ENCODE measurements at regions not wholly inside any gene's neighbourhood (a gene's known extent, or its start where the extent isn't known, plus 50 kb on each side); places are given as distances from the start of the nearest gene placed in this dataset.

DNA sequence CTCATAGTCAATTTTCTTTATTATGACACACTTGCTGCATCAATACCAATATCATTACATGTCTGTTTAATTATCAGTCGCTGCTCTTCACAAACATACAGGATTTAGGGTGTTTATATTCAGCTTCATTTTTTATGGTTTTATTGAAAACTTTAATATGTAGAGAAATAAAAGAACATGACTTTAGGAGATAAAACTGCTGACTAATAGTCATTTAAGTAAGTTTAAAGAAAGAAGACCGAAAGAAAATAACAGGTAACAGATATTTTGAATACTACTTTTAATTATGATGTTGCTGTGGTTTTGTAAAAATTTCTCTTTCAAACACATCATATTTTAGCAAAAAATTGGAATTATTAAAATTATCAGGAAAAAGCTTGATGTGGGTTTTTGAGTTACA is 685.1 kb upstream of the BRINP3 start:
- DNase-seq: no peak

DNA sequence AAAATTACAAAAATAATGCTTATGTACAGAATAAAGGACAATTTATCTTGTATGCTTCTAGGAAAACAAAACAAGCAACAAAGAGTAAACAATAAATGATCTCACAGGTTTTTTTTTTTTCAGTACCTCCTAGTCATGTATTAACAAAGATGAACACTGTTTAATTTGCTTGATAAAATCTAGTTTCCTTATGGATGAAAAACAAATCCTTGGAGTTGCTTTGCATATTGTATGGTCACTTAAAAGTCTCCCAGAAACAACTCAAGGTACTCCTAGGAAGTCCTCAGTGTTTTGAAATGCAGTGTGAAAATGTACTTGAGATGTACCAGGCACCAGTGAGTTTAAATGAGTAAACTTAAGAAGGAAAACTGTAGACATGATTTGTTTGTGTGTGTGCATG is 686.0 kb upstream of the BRINP3 start:
- DNase-seq: no peak

GRCh38 chr1:191174298-191174697 is 696.6 kb upstream of the BRINP3 start:
- DNase-seq: no peak

DNA sequence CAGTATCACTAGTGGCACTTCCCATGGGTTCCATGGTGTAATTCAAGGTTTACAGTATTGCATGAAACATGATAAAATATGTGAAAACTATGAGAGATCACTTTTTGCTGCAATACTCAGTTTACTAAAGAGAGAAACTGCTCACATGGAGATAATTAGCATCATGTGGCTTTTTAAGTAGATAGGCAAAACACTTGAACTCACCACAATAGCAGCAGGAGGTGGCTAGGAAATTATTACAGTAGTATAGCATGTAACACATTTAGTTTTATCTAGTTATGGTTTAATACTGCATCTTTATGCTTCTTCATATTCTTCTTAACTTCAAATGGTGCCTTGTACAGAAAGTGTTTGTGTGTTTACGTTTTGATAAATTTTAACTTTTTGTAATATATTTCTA is 698.5 kb upstream of the BRINP3 start:
- no peak for DNase-seq

- DNase-seq: no peak
Measured at GRCh38 chr1:191206513-191207207, 729.0 kb upstream of the BRINP3 start.

- no peak for DNase-seq
Measured at GRCh38 chr1:191222206-191222605, 744.5 kb upstream of the BRINP3 start.

DNA sequence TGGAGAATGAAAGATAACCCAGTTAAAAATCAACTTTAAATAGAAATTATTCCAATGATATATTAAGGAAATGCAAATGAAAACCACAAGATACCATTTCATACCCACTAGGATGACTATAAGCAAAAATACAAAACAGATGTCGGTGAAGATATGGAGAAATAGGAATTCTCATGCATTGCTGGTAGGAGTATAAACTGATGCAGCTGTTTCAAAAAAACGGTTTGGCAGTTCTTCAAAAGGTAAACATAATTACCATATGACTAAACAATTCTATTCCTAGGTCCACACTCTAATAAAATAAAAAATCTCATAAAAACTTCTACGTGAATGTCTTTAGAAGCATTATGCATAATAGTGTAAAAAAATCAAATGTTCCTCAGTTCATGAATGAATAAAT is 763.3 kb upstream of the BRINP3 start:
- no peak for DNase-seq

- DNase-seq: no peak
Measured at GRCh38 chr1:191255354-191256054, 777.8 kb upstream of the BRINP3 start.

- no peak for DNase-seq
Measured at GRCh38 chr1:191256917-191257316, 779.3 kb upstream of the BRINP3 start.

DNA sequence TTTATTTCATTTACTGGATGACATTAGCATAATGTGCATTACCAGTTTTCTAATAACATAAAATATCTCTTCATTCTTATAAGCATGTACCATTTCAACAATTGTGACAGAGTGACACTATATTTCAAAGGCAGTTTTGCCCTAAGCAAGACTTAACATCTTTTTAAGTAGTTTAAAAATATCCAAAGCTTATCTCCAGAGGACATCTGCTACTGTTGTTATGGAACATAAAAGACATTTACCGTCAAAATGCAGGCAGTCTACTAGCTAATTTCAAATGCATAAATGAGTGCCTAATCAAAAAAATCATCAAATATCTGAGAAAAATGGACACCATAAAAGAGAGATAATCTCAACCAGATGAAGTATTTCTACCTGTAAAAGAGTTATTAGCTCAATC is 782.4 kb upstream of the BRINP3 start:
- no peak for DNase-seq

GRCh38 chr1:191261111-191261510 is 783.4 kb upstream of the BRINP3 start:
- no peak for DNase-seq

- no peak for DNase-seq
Measured at GRCh38 chr1:191279266-191279800, 801.7 kb upstream of the BRINP3 start.

- no peak for DNase-seq
Measured at GRCh38 chr1:191284175-191284574, 806.5 kb upstream of the BRINP3 start.

DNA sequence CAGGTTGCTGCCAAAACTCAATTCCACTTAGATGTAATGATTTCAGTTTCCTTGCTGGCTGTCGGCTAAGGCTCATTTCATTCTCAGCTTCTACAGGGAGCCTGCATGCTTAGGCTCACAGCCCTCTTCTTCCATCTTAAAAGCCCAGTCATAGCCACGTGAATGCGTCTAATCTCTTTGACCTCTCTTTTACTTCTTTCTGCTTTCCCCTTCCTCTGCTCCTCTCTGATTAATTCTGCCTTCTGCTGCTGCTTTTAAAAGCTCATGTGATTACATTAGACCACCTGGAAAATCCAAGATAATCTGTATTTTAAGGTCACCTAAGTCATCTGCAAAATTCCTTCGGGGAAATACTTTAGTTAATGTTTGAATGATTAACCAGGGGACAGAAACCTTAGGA is 812.8 kb upstream of the BRINP3 start:
- DNase-seq: no peak

DNA sequence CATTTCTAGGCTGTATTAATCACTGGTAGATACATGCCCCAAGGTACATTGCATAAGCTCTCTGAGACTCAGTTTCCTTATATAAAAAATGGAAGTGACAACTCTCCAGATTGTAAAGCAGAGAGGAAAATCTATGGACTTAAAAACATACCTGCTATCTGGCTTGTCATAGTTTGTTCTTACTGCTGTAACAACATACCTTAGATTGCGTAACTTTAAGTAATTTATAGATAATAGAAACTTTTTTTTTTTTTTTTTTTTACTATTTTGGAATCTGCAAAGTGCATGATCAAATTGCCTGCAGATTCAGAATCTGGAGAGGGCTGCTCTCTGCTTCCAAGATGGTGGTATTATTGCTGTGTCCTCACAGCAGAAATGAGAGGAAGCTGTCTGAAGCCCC is 827.7 kb upstream of the BRINP3 start:
- DNase-seq: no peak

DNA sequence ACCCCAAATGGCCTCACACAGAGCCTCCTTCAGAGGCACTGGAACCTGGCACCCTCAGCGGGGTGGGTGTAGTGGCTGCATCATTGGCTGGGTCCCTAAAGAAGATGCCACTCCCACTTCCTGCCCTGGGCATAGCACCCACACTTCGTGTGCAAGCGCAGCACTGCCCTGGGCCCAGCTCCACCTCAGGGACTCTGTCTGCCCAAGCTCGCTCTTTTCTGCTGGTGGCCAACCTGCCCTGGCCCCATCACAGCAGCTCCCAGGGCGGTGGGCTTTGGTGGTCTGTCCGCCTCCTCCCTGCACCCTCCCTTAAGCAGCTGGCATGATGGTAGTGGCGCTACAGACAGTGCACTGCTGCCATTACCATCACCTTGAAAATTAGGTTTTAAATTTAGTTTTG is 829.3 kb upstream of the BRINP3 start:
- no peak for DNase-seq

DNA sequence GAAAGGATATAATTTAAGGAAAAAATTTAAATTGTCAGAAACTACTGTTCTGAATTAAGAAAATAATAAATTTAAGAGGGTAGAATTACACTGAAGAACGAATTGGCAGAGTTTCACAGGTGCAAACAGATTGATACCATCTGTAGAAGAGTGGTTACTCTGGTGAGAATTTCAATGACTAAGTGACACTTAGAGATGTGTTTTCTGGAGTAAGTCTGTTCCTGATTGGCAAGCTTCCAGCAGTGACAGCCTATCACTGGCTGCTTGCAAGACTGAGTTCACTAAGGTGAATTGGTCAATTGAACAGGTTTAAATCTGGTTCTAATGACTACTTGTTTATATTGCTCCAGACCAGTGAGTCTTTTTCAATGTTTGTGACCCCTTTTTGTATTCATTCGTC is 838.2 kb upstream of the RGS18 start:
- no peak for DNase-seq

- no peak for DNase-seq
Measured at GRCh38 chr1:191327868-191328267, 830.4 kb upstream of the RGS18 start.

GRCh38 chr1:191343816-191344215 is 814.4 kb upstream of the RGS18 start:
- DNase-seq: no peak

DNA sequence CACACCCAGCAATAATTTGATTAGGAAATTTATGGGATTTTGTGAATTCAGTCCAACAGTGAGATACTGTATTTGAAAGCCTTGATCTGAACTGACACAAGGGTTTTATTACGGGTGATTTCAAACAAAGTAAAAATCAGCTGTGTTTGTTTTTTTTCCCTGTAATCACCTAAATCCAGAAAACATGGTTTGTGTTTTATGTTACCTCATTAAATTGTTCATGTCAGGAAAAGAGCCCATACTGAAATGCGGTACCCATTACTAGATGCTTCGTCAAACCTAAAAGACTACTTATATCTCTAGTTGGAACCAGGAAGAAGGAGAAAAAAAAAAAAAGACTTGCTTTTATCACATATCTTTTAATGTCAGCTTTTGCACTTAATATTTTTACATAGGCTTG is 811.9 kb upstream of the RGS18 start:
- DNase-seq: no peak

DNA sequence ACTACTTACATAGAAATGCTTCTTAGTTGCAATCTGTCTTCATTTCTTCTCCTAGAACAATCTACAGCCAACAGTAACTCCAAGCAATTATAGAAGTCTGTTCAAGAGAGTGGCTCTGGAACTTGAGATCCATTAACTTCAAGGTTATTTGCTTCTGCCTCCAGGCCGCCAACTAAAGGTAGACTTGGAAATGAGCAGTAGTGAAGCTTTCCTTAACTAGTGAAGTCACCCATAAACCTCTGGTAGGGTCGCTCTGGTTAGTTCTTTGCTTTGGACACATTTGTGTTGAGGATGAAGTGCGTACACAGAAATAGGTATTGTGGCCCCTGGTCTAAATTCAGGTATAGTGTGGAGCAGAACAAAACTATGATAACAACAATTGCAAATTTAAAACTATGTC is 809.9 kb upstream of the RGS18 start:
- no peak for DNase-seq

GRCh38 chr1:191350938-191351337 is 807.3 kb upstream of the RGS18 start:
- DNase-seq: no peak

- DNase-seq: no peak
Measured at GRCh38 chr1:191358724-191359123, 799.5 kb upstream of the RGS18 start.

- no peak for DNase-seq
Measured at GRCh38 chr1:191366686-191367085, 791.6 kb upstream of the RGS18 start.
